K562 (cell line): ENCODE measurements at regions not wholly inside any gene's neighbourhood (a gene's known extent, or its start where the extent isn't known, plus 50 kb on each side); places are given as distances from the start of the nearest gene placed in this dataset.

Experiments used
- ATAC-seq: fragments of 200-7000 bp; cut with Tn5 transposase; 3 replicates; pipeline ENCODE4 v1.9.1; 2020; ENCODE audit warnings: moderate library complexity
- BruUV-seq: library from RNA; stranded (reverse); fragments of 400-500 nt; replicated peaks from 2 replicates; lab custom pipeline; 2021; lab: Mats Ljungman, UMichigan
- CTCF ChIA-PET: fragments of 300-600 bp; formaldehyde crosslinking; extraction: SDS; loops from one replicate; lab custom pipeline; 2021; ENCODE audit warnings: low intra/inter-chr PET ratio; lab: Yijun Ruan, JAX
- POLR2A ChIA-PET: fragments of 300-600, 350-650 bp; sonication (Branson Sonifier 250); formaldehyde crosslinking; extraction: SDS; loops from one replicate; lab custom pipeline; 2021; ENCODE audit warnings: antibody characterized with exemption, inconsistent platforms; lab: Yijun Ruan, JAX
- DNase-seq, 4 experiments: peaks; one replicate each; pipeline versions ENCODE4 v3.0.0 to v3.0.0-alpha.2; 2011 to 2018; ENCODE audit warnings: low spot score in 3 of 4, mixed read lengths in 3 of 4; ENCODE audit errors: extremely low read depth in 1 of 4
- FAIRE-seq: peaks from 2 replicates; lab custom pipeline; 2011; peaks lifted over from hg19 to GRCh38; lab: Jason Lieb, UNC
- H2AFZ ChIP-seq: 2 replicates; pipeline ENCODE4 v1.6.0; 2011; ENCODE audit warnings: low read depth, low read length, control low read depth, inconsistent platforms
- H3K27ac ChIP-seq: fragments of 200-600 bp; 3 replicates; pipeline ENCODE4 v1.8.0; 2011; ENCODE audit warnings: low read depth, mild to moderate bottlenecking, control low read depth, inconsistent platforms, low read length, moderate library complexity, mixed read lengths; ENCODE audit errors: extremely low read depth
- H3K27me3 ChIP-seq, 2 experiments: fragments of 300-600 bp in 1 of 2; 2 replicates in 1 of 2; 3 replicates in 1 of 2; pipeline versions ENCODE4 v1.6.0 to v1.8.0; 2011; ENCODE audit warnings: inconsistent platforms in 2 of 2, low read length in 2 of 2, mild to moderate bottlenecking in 1 of 2, mixed read lengths in 1 of 2, moderate library complexity in 1 of 2; ENCODE audit not compliant: control insufficient read depth in 2 of 2, insufficient read depth in 2 of 2
- H3K36me3 ChIP-seq: fragments of 300-600 bp; 3 replicates; pipeline ENCODE4 v1.8.0; 2011; ENCODE audit warnings: mild to moderate bottlenecking, low read length, inconsistent platforms; ENCODE audit not compliant: control insufficient read depth, insufficient read depth
- H3K4me1 ChIP-seq, 2 experiments: fragments of 200-600 bp in 1 of 2; replicated peaks in 1 of 2; 2 replicates in 1 of 2; 3 replicates in 1 of 2; pipeline versions ENCODE4 v1.5.1 to v1.8.0; 2011; ENCODE audit warnings: inconsistent platforms in 2 of 2, low read length in 2 of 2, mild to moderate bottlenecking in 1 of 2, mixed read lengths in 1 of 2, moderate library complexity in 1 of 2; ENCODE audit not compliant: control insufficient read depth in 2 of 2, insufficient read depth in 2 of 2
- H3K4me2 ChIP-seq: 2 replicates; pipeline ENCODE4 v1.6.1; 2011; ENCODE audit warnings: low read length, control low read depth, inconsistent platforms, mixed read lengths; ENCODE audit not compliant: insufficient read depth
- H3K4me3 ChIP-seq: fragments of 200-600 bp; sonication (generic), shearing (Covaris generic); 2 replicates; pipeline ENCODE4 v1.5.1; 2016; ENCODE audit warnings: control low read depth, inconsistent platforms
- H3K79me2 ChIP-seq: fragments of 200-600 bp; 3 replicates; pipeline ENCODE4 v1.8.0; 2011; ENCODE audit warnings: low read length, inconsistent platforms; ENCODE audit not compliant: control insufficient read depth, insufficient read depth
- H3K9ac ChIP-seq, 2 experiments: 2 replicates each; pipeline versions ENCODE4 v1.6.0 to v1.6.1; 2011; ENCODE audit warnings: low read depth in 2 of 2, low read length in 2 of 2, control low read depth in 1 of 2, inconsistent platforms in 1 of 2, mild to moderate bottlenecking in 1 of 2, mixed read lengths in 1 of 2; ENCODE audit not compliant: insufficient read depth in 1 of 2
- H3K9me1 ChIP-seq: one replicate; pipeline ENCODE4 v1.6.0; 2011; ENCODE audit warnings: inconsistent platforms, mild to moderate bottlenecking, low read length, moderate library complexity; ENCODE audit not compliant: control insufficient read depth, insufficient read depth
- H3K9me3 ChIP-seq: replicated peaks from 2 replicates; pipeline ENCODE4 v1.5.1; 2011; ENCODE audit warnings: low read depth, low read length, inconsistent platforms; ENCODE audit not compliant: control insufficient read depth, insufficient read depth
- H4K20me1 ChIP-seq: replicated peaks from 2 replicates; pipeline ENCODE4 v1.6.1; 2011; ENCODE audit warnings: low read length, inconsistent platforms, mixed read lengths; ENCODE audit not compliant: control insufficient read depth, insufficient read depth
- CBFA2T3 ChIP-seq: fragments of 450-650 bp; IDR thresholded peaks from 2 replicates; pipeline ENCODE4 v1.6.1; 2017
- GABPA ChIP-seq: fragments of 200-800 bp; sonication (Bioruptor generic); conservative IDR thresholded peaks from 2 replicates; pipeline ENCODE4 v1.6.1; 2016; ENCODE audit warnings: low read depth, missing genetic modification characterization, missing compliant biosample characterization
- GABPB2 ChIP-seq: fragments of 250-450 bp; sonication (Bioruptor Pico); conservative IDR thresholded peaks from 2 replicates; pipeline ENCODE4 v1.5.1; 2021; ENCODE audit warnings: mild to moderate bottlenecking
- HNRNPH1 ChIP-seq: fragments of 200-400 bp; formaldehyde crosslinking; optimal IDR thresholded peaks from 2 replicates; pipeline ENCODE3; 2017; ENCODE audit warnings: low read depth, mild to moderate bottlenecking, low read length, moderate library complexity
- RAD21 ChIP-seq, 2 experiments: fragments of 250-450 bp in 1 of 2; fragments of 450-650 bp in 1 of 2; sonication (Bioruptor Pico) in 1 of 2; formaldehyde crosslinking in 1 of 2; IDR thresholded peaks in 1 of 2; conservative IDR thresholded peaks in 1 of 2; 2 replicates each; pipeline versions ENCODE4 v1.4.0 to v1.8.0; 2020 to 2022; ENCODE audit warnings: mild to moderate bottlenecking in 2 of 2, moderate library complexity in 1 of 2
- SRSF3 ChIP-seq: fragments of 200-400 bp; formaldehyde crosslinking; IDR thresholded peaks from 2 replicates; pipeline ENCODE4 v1.6.1; 2016; ENCODE audit warnings: mild to moderate bottlenecking, low read length, moderate library complexity; ENCODE audit not compliant: insufficient read depth
- ZNF57 ChIP-seq: fragments of 450-650 bp; formaldehyde crosslinking; IDR thresholded peaks from 2 replicates; pipeline ENCODE4 v1.4.0; 2020; ENCODE audit warnings: mild to moderate bottlenecking, moderate library complexity
- WGBS: fragments of 100-300 bp; shearing (Covaris generic); methylation state at CpG from one replicate; pipeline ENCODE4 v1.1.6; 2016; ENCODE audit warnings: low coverage, mixed read lengths; ENCODE audit not compliant: insufficient coverage; ENCODE audit errors: missing lambda C conversion rate; 5-methylcytosine and 5-hydroxymethylcytosine counted together
- in situ Hi-C: fragments of 300-500 bp; cut with MboI; formaldehyde crosslinking; loops from 4 replicates; pipeline ENCODE4 v1.15.0; 2018; ENCODE audit warnings: inconsistent platforms, mixed read lengths
- intact Hi-C: fragments of 100-400 bp; cut with micrococcal nuclease; formaldehyde crosslinking; loops from 2 replicates; pipeline ENCODE4 v1.14.2; 2022
- TF ChIP-seq, protein P1 (sequence below): fragments of 450-650 bp; IDR thresholded peaks from 2 replicates; pipeline ENCODE4 v1.6.1; 2017; ENCODE audit warnings: antibody characterized with exemption, mild to moderate bottlenecking
- TF ChIP-seq, protein P2 (sequence below): fragments of 250-450 bp; sonication (Bioruptor Pico); IDR thresholded peaks from 2 replicates; pipeline ENCODE4 v1.8.0; 2022; ENCODE audit warnings: moderate library complexity, mild to moderate bottlenecking, inconsistent platforms

DNA sequence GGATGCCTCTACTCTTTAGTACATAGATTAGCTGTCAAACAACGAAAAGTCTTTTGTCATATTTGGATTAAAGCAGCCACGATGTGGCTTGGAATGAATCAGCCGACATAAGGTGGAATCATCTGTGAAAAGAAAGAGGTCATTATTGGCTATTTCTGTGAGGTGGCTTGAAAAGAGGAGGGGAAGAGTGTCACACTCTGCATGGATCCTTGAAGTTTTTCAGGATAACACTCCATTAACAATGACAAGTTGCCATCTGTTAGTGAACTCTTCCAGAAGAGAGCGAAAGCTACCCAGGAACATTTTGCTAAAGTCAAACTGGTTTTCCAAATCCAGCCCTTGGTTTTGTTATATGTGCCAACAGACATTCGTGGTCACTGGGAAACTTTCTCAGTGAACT, 1604.8 kb downstream of the OLFM4 start:
- Histone ChIP-seq H3K4me3 (no peak overlapping the region), H2AFZ (no peak overlapping the region), H3K9me1 (no peaks in the 10 kb centered on the region), H3K9ac (no peak overlapping the region), H4K20me1 (no peaks in the 10 kb centered on the region), H3K27me3 (no peaks in the 10 kb centered on the region), H3K27ac (no peak overlapping the region), H3K36me3 (no peaks in the 10 kb centered on the region), H3K4me2 (no peak overlapping the region), H3K79me2 (no peaks in the 10 kb centered on the region), H3K4me1 (no peaks in the 10 kb centered on the region), H3K9me3 (no peaks in the 10 kb centered on the region)
- CTCF ChIA-PET, result no interaction called here
- no TSS peak for BruUV-seq
- ATAC-seq (no peak), DNase-seq (no peak), FAIRE-seq (no peak)
- intact Hi-C loops, result no loop called here
- no peak for TF ChIP-seq ZNF57
- TF ChIP-seq, protein P1, sequence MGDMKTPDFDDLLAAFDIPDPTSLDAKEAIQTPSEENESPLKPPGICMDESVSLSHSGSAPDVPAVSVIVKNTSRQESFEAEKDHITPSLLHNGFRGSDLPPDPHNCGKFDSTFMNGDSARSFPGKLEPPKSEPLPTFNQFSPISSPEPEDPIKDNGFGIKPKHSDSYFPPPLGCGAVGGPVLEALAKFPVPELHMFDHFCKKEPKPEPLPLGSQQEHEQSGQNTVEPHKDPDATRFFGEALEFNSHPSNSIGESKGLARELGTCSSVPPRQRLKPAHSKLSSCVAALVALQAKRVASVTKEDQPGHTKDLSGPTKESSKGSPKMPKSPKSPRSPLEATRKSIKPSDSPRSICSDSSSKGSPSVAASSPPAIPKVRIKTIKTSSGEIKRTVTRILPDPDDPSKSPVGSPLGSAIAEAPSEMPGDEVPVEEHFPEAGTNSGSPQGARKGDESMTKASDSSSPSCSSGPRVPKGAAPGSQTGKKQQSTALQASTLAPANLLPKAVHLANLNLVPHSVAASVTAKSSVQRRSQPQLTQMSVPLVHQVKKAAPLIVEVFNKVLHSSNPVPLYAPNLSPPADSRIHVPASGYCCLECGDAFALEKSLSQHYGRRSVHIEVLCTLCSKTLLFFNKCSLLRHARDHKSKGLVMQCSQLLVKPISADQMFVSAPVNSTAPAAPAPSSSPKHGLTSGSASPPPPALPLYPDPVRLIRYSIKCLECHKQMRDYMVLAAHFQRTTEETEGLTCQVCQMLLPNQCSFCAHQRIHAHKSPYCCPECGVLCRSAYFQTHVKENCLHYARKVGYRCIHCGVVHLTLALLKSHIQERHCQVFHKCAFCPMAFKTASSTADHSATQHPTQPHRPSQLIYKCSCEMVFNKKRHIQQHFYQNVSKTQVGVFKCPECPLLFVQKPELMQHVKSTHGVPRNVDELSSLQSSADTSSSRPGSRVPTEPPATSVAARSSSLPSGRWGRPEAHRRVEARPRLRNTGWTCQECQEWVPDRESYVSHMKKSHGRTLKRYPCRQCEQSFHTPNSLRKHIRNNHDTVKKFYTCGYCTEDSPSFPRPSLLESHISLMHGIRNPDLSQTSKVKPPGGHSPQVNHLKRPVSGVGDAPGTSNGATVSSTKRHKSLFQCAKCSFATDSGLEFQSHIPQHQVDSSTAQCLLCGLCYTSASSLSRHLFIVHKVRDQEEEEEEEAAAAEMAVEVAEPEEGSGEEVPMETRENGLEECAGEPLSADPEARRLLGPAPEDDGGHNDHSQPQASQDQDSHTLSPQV, result no peak
- no peak for TF ChIP-seq HNRNPH1
- no peak for TF ChIP-seq CBFA2T3
- no peak for TF ChIP-seq SRSF3
- TF ChIP-seq, protein P2, sequence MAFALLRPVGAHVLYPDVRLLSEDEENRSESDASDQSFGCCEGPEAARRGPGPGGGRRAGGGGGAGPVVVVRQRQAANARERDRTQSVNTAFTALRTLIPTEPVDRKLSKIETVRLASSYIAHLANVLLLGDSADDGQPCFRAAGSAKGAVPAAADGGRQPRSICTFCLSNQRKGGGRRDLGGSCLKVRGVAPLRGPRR, result no peak
- TF ChIP-seq GABPA (tag), result no peak
- no peak for TF ChIP-seq GABPB2 (CRISPR knock-in tag)
- TF ChIP-seq RAD21 (CRISPR knock-in tag; conservative IDR thresholded peaks at IDR 0.05 in 1 of 2, IDR thresholded peaks at IDR 0.05 in 1 of 2), result no peak
- POLR2A ChIA-PET, result no interaction called here
- in situ Hi-C loops, result no loop called here
- WGBS, result 0% methylated on average over 4 of the region's 5 CpGs
